HepG2 (cell line): ENCODE measurements at regions not wholly inside any gene's neighbourhood (a gene's known extent, or its start where the extent isn't known, plus 50 kb on each side); places are given as distances from the start of the nearest gene placed in this dataset.

ENCODE experiments used
- HOXA9 ChIP-seq: sonication (generic); formaldehyde crosslinking; IDR thresholded peaks from 2 replicates; pipeline ENCODE4 v1.8.1; 2022; ENCODE audit warnings: missing genetic modification reagents, mild to moderate bottlenecking, moderate library complexity, borderline replicate concordance
- MEIS2 ChIP-seq: sonication (generic); formaldehyde crosslinking; IDR thresholded peaks from 2 replicates; pipeline ENCODE4 v1.9.0; 2021; ENCODE audit warnings: mild to moderate bottlenecking, missing genetic modification reagents
- NCOA2 ChIP-seq: sonication (generic); formaldehyde crosslinking; IDR thresholded peaks from 2 replicates; pipeline ENCODE4 v1.8.0; 2022; ENCODE audit warnings: inconsistent platforms
- RBM39 ChIP-seq: fragments of 200-400 bp; formaldehyde crosslinking; IDR thresholded peaks from one replicate; pipeline ENCODE4 v1.6.1; 2018; ENCODE audit warnings: antibody characterized with exemption, mild to moderate bottlenecking, low read depth, low read length; ENCODE audit not compliant: poor library complexity, severe bottlenecking
- ZNF121 ChIP-seq: sonication (generic); formaldehyde crosslinking; IDR thresholded peaks from 2 replicates; pipeline ENCODE4 v1.5.0; 2020; ENCODE audit warnings: mild to moderate bottlenecking, missing genetic modification reagents
- TF ChIP-seq, protein P1 (sequence below): sonication (generic); formaldehyde crosslinking; IDR thresholded peaks from 2 replicates; pipeline ENCODE4 v1.5.0; 2020; ENCODE audit warnings: mild to moderate bottlenecking, missing genetic modification reagents, moderate library complexity
- TF ChIP-seq, protein P2 (sequence below): IDR thresholded peaks from 2 replicates; pipeline ENCODE4 v1.6.1; 2016; ENCODE audit warnings: low read depth, control low read depth

DNA sequence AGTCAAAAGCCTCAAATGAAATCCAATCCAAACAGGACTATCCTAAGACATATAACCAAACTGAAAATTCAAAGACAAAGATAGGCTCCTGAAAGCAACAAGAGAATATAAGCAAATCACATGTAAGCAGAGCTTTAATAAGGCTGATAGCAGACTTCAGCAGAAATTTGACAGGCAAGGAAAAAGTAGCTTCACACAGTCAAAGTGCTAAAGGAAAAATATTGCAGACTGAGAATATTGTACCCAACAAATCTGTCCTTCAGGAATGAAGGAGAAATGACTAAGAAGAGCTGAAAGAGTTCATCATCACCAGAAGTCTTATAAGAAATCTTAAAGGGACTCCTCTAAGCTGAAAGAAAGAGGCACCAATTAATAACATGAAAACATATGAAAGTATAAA is 150.0 kb downstream of the EVA1A start:
- TF ChIP-seq NCOA2 (CRISPR knock-in tag) (no peak), MEIS2 (no peak), RBM39 (no peak), ZNF121 (no peak), HOXA9 (CRISPR knock-in tag) (no peak)
- TF ChIP-seq, protein P1, sequence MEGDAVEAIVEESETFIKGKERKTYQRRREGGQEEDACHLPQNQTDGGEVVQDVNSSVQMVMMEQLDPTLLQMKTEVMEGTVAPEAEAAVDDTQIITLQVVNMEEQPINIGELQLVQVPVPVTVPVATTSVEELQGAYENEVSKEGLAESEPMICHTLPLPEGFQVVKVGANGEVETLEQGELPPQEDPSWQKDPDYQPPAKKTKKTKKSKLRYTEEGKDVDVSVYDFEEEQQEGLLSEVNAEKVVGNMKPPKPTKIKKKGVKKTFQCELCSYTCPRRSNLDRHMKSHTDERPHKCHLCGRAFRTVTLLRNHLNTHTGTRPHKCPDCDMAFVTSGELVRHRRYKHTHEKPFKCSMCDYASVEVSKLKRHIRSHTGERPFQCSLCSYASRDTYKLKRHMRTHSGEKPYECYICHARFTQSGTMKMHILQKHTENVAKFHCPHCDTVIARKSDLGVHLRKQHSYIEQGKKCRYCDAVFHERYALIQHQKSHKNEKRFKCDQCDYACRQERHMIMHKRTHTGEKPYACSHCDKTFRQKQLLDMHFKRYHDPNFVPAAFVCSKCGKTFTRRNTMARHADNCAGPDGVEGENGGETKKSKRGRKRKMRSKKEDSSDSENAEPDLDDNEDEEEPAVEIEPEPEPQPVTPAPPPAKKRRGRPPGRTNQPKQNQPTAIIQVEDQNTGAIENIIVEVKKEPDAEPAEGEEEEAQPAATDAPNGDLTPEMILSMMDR (CRISPR knock-in tag), result no peak
- TF ChIP-seq, protein P2, sequence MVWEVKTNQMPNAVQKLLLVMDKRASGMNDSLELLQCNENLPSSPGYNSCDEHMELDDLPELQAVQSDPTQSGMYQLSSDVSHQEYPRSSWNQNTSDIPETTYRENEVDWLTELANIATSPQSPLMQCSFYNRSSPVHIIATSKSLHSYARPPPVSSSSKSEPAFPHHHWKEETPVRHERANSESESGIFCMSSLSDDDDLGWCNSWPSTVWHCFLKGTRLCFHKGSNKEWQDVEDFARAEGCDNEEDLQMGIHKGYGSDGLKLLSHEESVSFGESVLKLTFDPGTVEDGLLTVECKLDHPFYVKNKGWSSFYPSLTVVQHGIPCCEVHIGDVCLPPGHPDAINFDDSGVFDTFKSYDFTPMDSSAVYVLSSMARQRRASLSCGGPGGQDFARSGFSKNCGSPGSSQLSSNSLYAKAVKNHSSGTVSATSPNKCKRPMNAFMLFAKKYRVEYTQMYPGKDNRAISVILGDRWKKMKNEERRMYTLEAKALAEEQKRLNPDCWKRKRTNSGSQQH (CRISPR knock-in tag), result no peak
